Activated B cell treated with CpG ODN at 0.5 μM for 24 hours (primary cell): ENCODE measurements at regions not wholly inside any gene's neighbourhood (a gene's known extent, or its start where the extent isn't known, plus 50 kb on each side); places are given as distances from the start of the nearest gene placed in this dataset.

Source experiments
- ATAC-seq: fragments of 200-7000 bp; cut with Tn5 transposase; one replicate; pipeline ENCODE4 v1.10.0; 2021; ENCODE audit warnings: low read depth, mild to moderate bottlenecking, moderate library complexity
- CTCF ChIA-PET: fragments of 350-600 bp; sonication (Branson Sonifier 250); formaldehyde crosslinking; loops from one replicate; lab custom pipeline; 2021; ENCODE audit warnings: antibody characterized with exemption; lab: Charles Lee
- POLR2A ChIA-PET: fragments of 350-600 bp; sonication (Branson Sonifier 250); formaldehyde crosslinking; loops from one replicate; lab custom pipeline; 2021; ENCODE audit warnings: antibody characterized with exemption; lab: Charles Lee
- DNase-seq: peaks from one replicate; pipeline ENCODE4 v3.0.0; 2022
- H3K27ac Mint-ChIP-seq: one replicate; pipeline ENCODE4 v1.8.0; 2020; ENCODE audit warnings: mixed read lengths
- H3K27me3 Mint-ChIP-seq: one replicate; pipeline ENCODE4 v1.8.0; 2021; ENCODE audit warnings: mixed read lengths
- H3K36me3 Mint-ChIP-seq: one replicate; pipeline ENCODE4 v1.8.0; 2021; ENCODE audit warnings: low read depth, mixed read lengths
- H3K4me1 Mint-ChIP-seq: one replicate; pipeline ENCODE4 v1.8.0; 2021; ENCODE audit warnings: mixed read lengths
- H3K4me3 Mint-ChIP-seq: one replicate; pipeline ENCODE4 v1.8.0; 2020; ENCODE audit warnings: mild to moderate bottlenecking, mixed read lengths
- H3K9me3 Mint-ChIP-seq: one replicate; pipeline ENCODE4 v1.8.0; 2020; ENCODE audit warnings: mixed read lengths
- CTCF ChIP-seq: fragments of 200-600 bp; IDR thresholded peaks from one replicate; pipeline ENCODE4 v1.8.0; 2022; ENCODE audit warnings: antibody characterized with exemption, mild to moderate bottlenecking
- intact Hi-C: fragments of 100-400 bp; cut with micrococcal nuclease; formaldehyde crosslinking; loops from one replicate; pipeline ENCODE4 v1.15.1; 2024

GRCh38 chr6:4506223-4506622, 270.0 kb upstream of the CDYL start:
- intact Hi-C loops: no loop called here
- ATAC-seq: no peak
- peaks cover 13% of the 10 kb centered on the region for H3K27me3 Mint-ChIP-seq
- H3K27ac Mint-ChIP-seq: no peak overlapping the region
- H3K9me3 Mint-ChIP-seq: peaks cover 2% of the 10 kb centered on the region
- no peak for TF ChIP-seq CTCF
- CTCF ChIA-PET: no interaction called here
- POLR2A ChIA-PET: no interaction called here
- H3K36me3 Mint-ChIP-seq: no peaks in the 10 kb centered on the region
- DNase-seq: no peak
- no peaks in the 10 kb centered on the region for H3K4me1 Mint-ChIP-seq
- no peak overlapping the region for H3K4me3 Mint-ChIP-seq

GRCh38 chr6:4504700-4505099, 271.5 kb upstream of the CDYL start:
- H3K36me3 Mint-ChIP-seq: no peaks in the 10 kb centered on the region
- intact Hi-C loops: no loop called here
- peaks cover 2% of the 10 kb centered on the region for H3K9me3 Mint-ChIP-seq
- POLR2A ChIA-PET: no interaction called here
- no peak for TF ChIP-seq CTCF
- ATAC-seq (no peak), DNase-seq (no peak)
- CTCF ChIA-PET: no interaction called here
- no peak overlapping the region for H3K4me3 Mint-ChIP-seq
- no peaks in the 10 kb centered on the region for H3K4me1 Mint-ChIP-seq
- no peak overlapping the region for H3K27ac Mint-ChIP-seq
- H3K27me3 Mint-ChIP-seq: peaks cover 13% of the 10 kb centered on the region

- DNase-seq (no peak), ATAC-seq (no peak)
- POLR2A ChIA-PET: no interaction called here
- H3K4me3 Mint-ChIP-seq: no peak overlapping the region
- H3K36me3 Mint-ChIP-seq: no peaks in the 10 kb centered on the region
- peaks cover 2% of the 10 kb centered on the region for H3K9me3 Mint-ChIP-seq
- H3K27me3 Mint-ChIP-seq: peaks cover 11% of the 10 kb centered on the region
- CTCF ChIA-PET: no interaction called here
- TF ChIP-seq CTCF: no peak
- intact Hi-C loops: no loop called here
- H3K27ac Mint-ChIP-seq: no peak overlapping the region
- no peaks in the 10 kb centered on the region for H3K4me1 Mint-ChIP-seq
Observed at GRCh38 chr6:4503700-4504099, 272.5 kb upstream of the CDYL start.

- peaks cover 3% of the 10 kb centered on the region for H3K27me3 Mint-ChIP-seq
- DNase-seq (no peak), ATAC-seq (no peak)
- H3K27ac Mint-ChIP-seq: no peak overlapping the region
- H3K9me3 Mint-ChIP-seq: no peaks in the 10 kb centered on the region
- H3K4me3 Mint-ChIP-seq: no peak overlapping the region
- ChIA-PET CTCF (no interaction called here), POLR2A (no interaction called here)
- TF ChIP-seq CTCF: no peak
- intact Hi-C loops: no loop called here
- no peaks in the 10 kb centered on the region for H3K36me3 Mint-ChIP-seq
- no peaks in the 10 kb centered on the region for H3K4me1 Mint-ChIP-seq
Observed at GRCh38 chr6:4496284-4496683, 279.9 kb upstream of the CDYL start.

GRCh38 chr6:4491501-4492260, 284.5 kb upstream of the CDYL start:
- no peaks in the 10 kb centered on the region for H3K4me1 Mint-ChIP-seq
- no peak overlapping the region for H3K4me3 Mint-ChIP-seq
- intact Hi-C loops: no loop called here
- peaks cover 2% of the 10 kb centered on the region for H3K27me3 Mint-ChIP-seq
- H3K27ac Mint-ChIP-seq: no peak overlapping the region
- POLR2A ChIA-PET: no interaction called here
- DNase-seq (no peak), ATAC-seq (no peak)
- CTCF ChIA-PET: no interaction called here
- H3K36me3 Mint-ChIP-seq: peaks cover 2% of the 10 kb centered on the region
- peaks cover 26% of the 10 kb centered on the region for H3K9me3 Mint-ChIP-seq
- no peak for TF ChIP-seq CTCF
